ENCODE measurements at regions not wholly inside any gene's neighbourhood (a gene's known extent, or its start where the extent isn't known, plus 50 kb on each side); places are given as distances from the start of the nearest gene placed in this dataset.

- no peaks in the 10 kb centered on the region for H3K27me3 ChIP-seq (ENCODE audit: control insufficient read depth, insufficient read depth, low read length)
- no peaks in the 10 kb centered on the region for H3K9me3 ChIP-seq (ENCODE audit: control insufficient read depth, insufficient read depth, low read depth, low read length)
- no peak overlapping the region for H3K4me2 ChIP-seq (ENCODE audit: extremely low read depth, insufficient read depth, low read length)
- no peaks in the 10 kb centered on the region for H3K79me2 ChIP-seq (ENCODE audit: control insufficient read depth, insufficient read depth, low read length)
- TF ChIP-seq CTCF (conservative IDR thresholded peaks at IDR 0.05 in 1 of 2, IDR thresholded peaks at IDR 0.05 in 1 of 2; ENCODE audit: low read depth in 1 of 2, low read length in 2 of 2) = no peak
- TF ChIP-seq EZH2 (IDR thresholded peaks at IDR 0.05; ENCODE audit: low read length, missing control alignments) = no peak
- H3K27ac ChIP-seq (ENCODE audit: insufficient read depth, low read length) = no peak overlapping the region
- H3K4me3 ChIP-seq (replicated peaks in 1 of 4; ENCODE audit: control extremely low read depth in 1 of 4, insufficient read depth in 1 of 4, low read depth in 3 of 4, low read length in 4 of 4) = no peak overlapping the region
- H3K36me3 ChIP-seq (ENCODE audit: control insufficient read depth, insufficient read depth, low read length) = no peaks in the 10 kb centered on the region
- no peak for DNase-seq (ENCODE audit: low read depth in 2 of 2)
- H3K9ac ChIP-seq (ENCODE audit: insufficient read depth, low read length) = no peak overlapping the region
- peaks cover 3% of the 10 kb centered on the region for H3K4me1 ChIP-seq (ENCODE audit: control insufficient read depth, extremely low read depth, insufficient read depth, low read length)
- H2AFZ ChIP-seq (ENCODE audit: low read length) = no peak overlapping the region
- no peaks in the 10 kb centered on the region for H4K20me1 ChIP-seq (ENCODE audit: control insufficient read depth, extremely low read depth, insufficient read depth, low read length)
Measured at GRCh38 chr2:18050001-18050400, 171.5 kb downstream of the KCNS3 start.

GRCh38 chr2:18049325-18049724 is 170.9 kb downstream of the KCNS3 start:
- Histone ChIP-seq H3K9me3 (ENCODE audit: control insufficient read depth, insufficient read depth, low read depth, low read length) (no peaks in the 10 kb centered on the region), H3K4me1 (ENCODE audit: control insufficient read depth, extremely low read depth, insufficient read depth, low read length) (peaks cover 3% of the 10 kb centered on the region), H3K4me3 (replicated peaks in 1 of 4; ENCODE audit: control extremely low read depth in 1 of 4, insufficient read depth in 1 of 4, low read depth in 3 of 4, low read length in 4 of 4) (no peak overlapping the region), H3K36me3 (ENCODE audit: control insufficient read depth, insufficient read depth, low read length) (no peaks in the 10 kb centered on the region), H4K20me1 (ENCODE audit: control insufficient read depth, extremely low read depth, insufficient read depth, low read length) (no peaks in the 10 kb centered on the region), H3K9ac (ENCODE audit: insufficient read depth, low read length) (no peak overlapping the region), H3K27me3 (ENCODE audit: control insufficient read depth, insufficient read depth, low read length) (no peaks in the 10 kb centered on the region), H3K79me2 (ENCODE audit: control insufficient read depth, insufficient read depth, low read length) (no peaks in the 10 kb centered on the region), H3K27ac (ENCODE audit: insufficient read depth, low read length) (no peak overlapping the region), H2AFZ (ENCODE audit: low read length) (no peak overlapping the region), H3K4me2 (ENCODE audit: extremely low read depth, insufficient read depth, low read length) (no peak overlapping the region)
- DNase-seq (ENCODE audit: low read depth in 2 of 2) = no peak
- TF ChIP-seq EZH2 (IDR thresholded peaks at IDR 0.05; ENCODE audit: low read length, missing control alignments) (no peak), CTCF (conservative IDR thresholded peaks at IDR 0.05 in 1 of 2, IDR thresholded peaks at IDR 0.05 in 1 of 2; ENCODE audit: low read depth in 1 of 2, low read length in 2 of 2) (no peak)

GRCh38 chr2:18047896-18048657 is 169.6 kb downstream of the KCNS3 start:
- no peaks in the 10 kb centered on the region for H3K36me3 ChIP-seq (ENCODE audit: control insufficient read depth, insufficient read depth, low read length)
- no peak overlapping the region for H3K4me3 ChIP-seq (replicated peaks in 1 of 4; ENCODE audit: control extremely low read depth in 1 of 4, insufficient read depth in 1 of 4, low read depth in 3 of 4, low read length in 4 of 4)
- no peaks in the 10 kb centered on the region for H3K27me3 ChIP-seq (ENCODE audit: control insufficient read depth, insufficient read depth, low read length)
- H4K20me1 ChIP-seq (ENCODE audit: control insufficient read depth, extremely low read depth, insufficient read depth, low read length) = no peaks in the 10 kb centered on the region
- H3K27ac ChIP-seq (ENCODE audit: insufficient read depth, low read length) = no peak overlapping the region
- no peaks in the 10 kb centered on the region for H3K9me3 ChIP-seq (ENCODE audit: control insufficient read depth, insufficient read depth, low read depth, low read length)
- H2AFZ ChIP-seq (ENCODE audit: low read length) = no peak overlapping the region
- H3K4me2 ChIP-seq (ENCODE audit: extremely low read depth, insufficient read depth, low read length) = peak overlapping the region; percentile 26
- no peak overlapping the region for H3K9ac ChIP-seq (ENCODE audit: insufficient read depth, low read length)
- TF ChIP-seq EZH2 (IDR thresholded peaks at IDR 0.05; ENCODE audit: low read length, missing control alignments) (no peak), CTCF (conservative IDR thresholded peaks at IDR 0.05 in 1 of 2, IDR thresholded peaks at IDR 0.05 in 1 of 2; ENCODE audit: low read depth in 1 of 2, low read length in 2 of 2) (no peak)
- no peaks in the 10 kb centered on the region for H3K79me2 ChIP-seq (ENCODE audit: control insufficient read depth, insufficient read depth, low read length)
- H3K4me1 ChIP-seq (ENCODE audit: control insufficient read depth, extremely low read depth, insufficient read depth, low read length) = peaks cover 3% of the 10 kb centered on the region
- DNase-seq (ENCODE audit: low read depth in 2 of 2) = peak; percentile 22 to 47

All from fibroblast of lung (primary cell).